Parathyroid adenoma (tissue), 2 donors: ENCODE measurements at regions not wholly inside any gene's neighbourhood (a gene's known extent, or its start where the extent isn't known, plus 50 kb on each side); places are given as distances from the start of the nearest gene placed in this dataset.
A peak's percentile ranks its signal among the peaks of the same experiment; 100 is the strongest.
"Not testable (repeated sequence)": the region's sequence is repeated elsewhere in the genome, so short reads cannot be mapped to it uniquely, and the experiment has no call there.

Experiments used
- H2AFZ ChIP-seq: fragments of 300-600 bp; sonication (generic); one replicate; pipeline ENCODE4 v1.7.0; 2017; ENCODE audit warnings: antibody characterized with exemption, mild to moderate bottlenecking
- H3K27ac ChIP-seq: fragments of 300-600 bp; sonication (generic); one replicate; pipeline ENCODE4 v1.7.0; 2017
- H3K27me3 ChIP-seq: fragments of 300-600 bp; sonication (generic); one replicate; pipeline ENCODE4 v1.7.0; 2017; ENCODE audit warnings: low read length; ENCODE audit not compliant: control insufficient read depth, insufficient read depth
- H3K36me3 ChIP-seq: fragments of 300-600 bp; sonication (generic); one replicate; pipeline ENCODE4 v1.7.0; 2017; ENCODE audit warnings: low read length; ENCODE audit not compliant: control insufficient read depth, insufficient read depth
- H3K4me1 ChIP-seq: fragments of 300-600 bp; sonication (generic); one replicate; pipeline ENCODE4 v1.7.0; 2017; ENCODE audit warnings: control low read depth
- H3K4me2 ChIP-seq: fragments of 300-600 bp; sonication (generic); one replicate; pipeline ENCODE4 v1.7.0; 2017; ENCODE audit warnings: low read length
- H3K4me3 ChIP-seq: fragments of 300-600 bp; sonication (generic); one replicate; pipeline ENCODE4 v1.7.0; 2017; ENCODE audit warnings: low read depth, low read length
- H3K79me2 ChIP-seq: fragments of 300-600 bp; sonication (generic); one replicate; pipeline ENCODE4 v1.7.0; 2017; ENCODE audit warnings: control low read depth
- H3K9ac ChIP-seq: fragments of 300-600 bp; sonication (generic); one replicate; pipeline ENCODE4 v1.7.0; 2017; ENCODE audit warnings: mild to moderate bottlenecking
- H3K9me3 ChIP-seq: fragments of 300-600 bp; sonication (generic); one replicate; pipeline ENCODE4 v1.7.0; 2017; ENCODE audit warnings: low read length; ENCODE audit not compliant: control insufficient read depth
- CTCF ChIP-seq: fragments of 300-600 bp; sonication (generic); IDR thresholded peaks from one replicate; pipeline ENCODE4 v1.7.0; 2017; ENCODE audit warnings: antibody characterized with exemption, mild to moderate bottlenecking
- donor health status: primary hyperparathyroidism.

GRCh38 chr6:86500035-86500434 lies 437.3 kb upstream of the HTR1E start:
- H3K9ac ChIP-seq = no peak overlapping the region

GRCh38 chr6:86489042-86489441 lies 448.3 kb upstream of the HTR1E start:
- H3K36me3 ChIP-seq, H3K4me2 ChIP-seq, H2AFZ ChIP-seq, H3K4me3 ChIP-seq, H3K4me1 ChIP-seq, H3K9me3 ChIP-seq, H3K79me2 ChIP-seq, H3K27ac ChIP-seq, H3K27me3 ChIP-seq, H3K9ac ChIP-seq: not testable (repeated sequence)

More at GRCh38 chr6:86500035-86500434, 437.3 kb upstream of the HTR1E start:
- Histone ChIP-seq H3K9me3 (no peaks in the 10 kb centered on the region), H3K27ac (no peak overlapping the region), H3K4me2 (no peak overlapping the region), H3K4me1 (no peaks in the 10 kb centered on the region), H3K4me3 (no peak overlapping the region), H3K27me3 (no peaks in the 10 kb centered on the region), H3K36me3 (no peaks in the 10 kb centered on the region), H2AFZ (no peak overlapping the region), H3K79me2 (no peaks in the 10 kb centered on the region)
- TF ChIP-seq CTCF = no peak

DNA sequence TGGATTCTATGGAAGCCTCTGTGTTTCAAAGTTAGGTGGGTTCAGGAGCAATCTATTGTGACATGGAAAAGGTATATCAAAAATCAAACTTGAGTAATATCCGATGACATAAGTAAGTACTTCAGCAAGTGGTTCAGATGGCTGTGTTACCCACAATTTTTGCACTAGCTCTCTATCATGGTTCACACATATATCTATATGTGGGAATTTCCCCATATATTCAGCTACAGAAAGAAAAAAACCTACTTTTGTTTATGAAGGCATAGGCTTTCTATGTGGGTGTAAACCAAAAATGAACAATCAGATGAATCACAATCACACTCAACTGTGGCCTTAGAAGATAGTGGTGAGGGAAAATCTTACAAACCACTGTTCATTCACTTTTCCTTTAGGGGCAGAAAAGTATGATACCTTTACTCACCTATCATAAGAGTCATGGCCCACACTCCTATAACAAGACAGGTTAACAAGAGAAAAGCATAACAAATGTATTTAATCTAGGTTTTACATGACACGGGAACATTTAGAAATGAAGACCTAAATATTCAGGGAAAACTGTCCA lies 449.6 kb upstream of the HTR1E start:
- H3K79me2 ChIP-seq = no peaks in the 10 kb centered on the region
- H3K4me3 ChIP-seq = no peak overlapping the region
- no peaks in the 10 kb centered on the region for H3K4me1 ChIP-seq
- no peaks in the 10 kb centered on the region for H3K27me3 ChIP-seq
- no peak overlapping the region for H3K4me2 ChIP-seq
- no peak for TF ChIP-seq CTCF
- H2AFZ ChIP-seq = no peak overlapping the region
- H3K9me3 ChIP-seq = no peaks in the 10 kb centered on the region
- H3K27ac ChIP-seq = no peak overlapping the region
- H3K36me3 ChIP-seq = no peaks in the 10 kb centered on the region
- H3K9ac ChIP-seq = no peak overlapping the region

- H3K79me2 ChIP-seq, H3K9me3 ChIP-seq, H3K36me3 ChIP-seq, H3K27me3 ChIP-seq, H3K9ac ChIP-seq: not testable (repeated sequence)
- H2AFZ ChIP-seq = peak overlapping the region; percentile 59
- peak overlapping the region; percentile 84 for H3K27ac ChIP-seq
- H3K4me3 ChIP-seq = peak overlapping the region; percentile 8
- peaks cover 22% of the 10 kb centered on the region for H3K4me1 ChIP-seq
- H3K4me2 ChIP-seq = peak overlapping the region; percentile 43
These were observed 459.0 kb upstream of the HTR1E start for GRCh38 chr6:86478316-86478715.

GRCh38 chr6:86477500-86478148 lies 459.7 kb upstream of the HTR1E start:
- no peak for TF ChIP-seq CTCF
- Histone ChIP-seq H3K36me3 (no peaks in the 10 kb centered on the region), H3K4me2 (peak overlapping the region; percentile 43), H3K9ac (no peak overlapping the region), H3K4me3 (peak overlapping the region; percentile 8), H3K9me3 (no peaks in the 10 kb centered on the region), H3K79me2 (no peaks in the 10 kb centered on the region), H3K27ac (peak overlapping the region; percentile 84), H3K4me1 (peaks cover 22% of the 10 kb centered on the region), H2AFZ (peak overlapping the region; percentile 59), H3K27me3 (no peaks in the 10 kb centered on the region)
